SK-N-SH treated with all-trans-retinoic acid at 6 μM for 48 hours (cell line): ENCODE measurements at regions not wholly inside any gene's neighbourhood (a gene's known extent, or its start where the extent isn't known, plus 50 kb on each side); places are given as distances from the start of the nearest gene placed in this dataset.

Source experiments
- ATAC-seq: fragments of 200-7000 bp; cut with Tn5 transposase; 3 replicates; pipeline ENCODE4 v1.9.1; 2020; ENCODE audit warnings: mild to moderate bottlenecking, moderate library complexity
- ARNTL ChIP-seq: fragments of 450-650 bp; formaldehyde crosslinking; IDR thresholded peaks from 2 replicates; pipeline ENCODE4 v1.5.0; 2020; ENCODE audit warnings: low read depth, mild to moderate bottlenecking, moderate library complexity, borderline replicate concordance
- CSDC2 ChIP-seq: fragments of 250-450 bp; sonication (Bioruptor Pico); IDR thresholded peaks from 2 replicates; pipeline ENCODE4 v1.5.0; 2020; ENCODE audit warnings: mild to moderate bottlenecking, moderate library complexity
- ESRRG ChIP-seq: fragments of 250-450 bp; sonication (Bioruptor Pico); IDR thresholded peaks from 2 replicates; pipeline ENCODE4 v1.6.1; 2021; ENCODE audit warnings: mild to moderate bottlenecking
- GLIS3 ChIP-seq: fragments of 250-450 bp; sonication (Bioruptor Pico); IDR thresholded peaks from 2 replicates; pipeline ENCODE4 v1.5.0; 2020; ENCODE audit warnings: mild to moderate bottlenecking, moderate library complexity
- ISL1 ChIP-seq: fragments of 250-450 bp; sonication (Bioruptor Pico); IDR thresholded peaks from 2 replicates; pipeline ENCODE4 v2.1.2; 2022; ENCODE audit warnings: mild to moderate bottlenecking, moderate library complexity
- OSR1 ChIP-seq: fragments of 250-450 bp; sonication (Bioruptor Pico); IDR thresholded peaks from 2 replicates; pipeline ENCODE4 v1.8.0; 2022; ENCODE audit warnings: moderate library complexity, mild to moderate bottlenecking, inconsistent platforms
- PPARA ChIP-seq: fragments of 250-450 bp; sonication (Bioruptor Pico); IDR thresholded peaks from 2 replicates; pipeline ENCODE4 v1.5.0; 2020; ENCODE audit warnings: mild to moderate bottlenecking, borderline replicate concordance
- RARB ChIP-seq: fragments of 250-450 bp; sonication (Bioruptor Pico); IDR thresholded peaks from 2 replicates; pipeline ENCODE4 v1.8.0; 2021; ENCODE audit warnings: mild to moderate bottlenecking, moderate library complexity
- SNAI2 ChIP-seq: fragments of 250-450 bp; sonication (Bioruptor Pico); IDR thresholded peaks from 2 replicates; pipeline ENCODE4 v1.5.0; 2020; ENCODE audit warnings: mild to moderate bottlenecking, moderate library complexity
- TCF4 ChIP-seq: fragments of 250-450 bp; sonication (Bioruptor Pico); IDR thresholded peaks from 2 replicates; pipeline ENCODE4 v1.8.0; 2021; ENCODE audit warnings: mild to moderate bottlenecking, moderate library complexity, borderline replicate concordance
- TOX ChIP-seq: fragments of 250-450 bp; sonication (Bioruptor Pico); IDR thresholded peaks from 2 replicates; pipeline ENCODE4 v1.8.0; 2021; ENCODE audit warnings: mild to moderate bottlenecking, moderate library complexity, borderline replicate concordance
- ZC3H10 ChIP-seq: fragments of 250-450 bp; sonication (Bioruptor Pico); IDR thresholded peaks from 2 replicates; pipeline ENCODE4 v1.5.1; 2021; ENCODE audit warnings: mild to moderate bottlenecking, moderate library complexity
- ZFP3 ChIP-seq: fragments of 250-450 bp; sonication (Bioruptor Pico); IDR thresholded peaks from 2 replicates; pipeline ENCODE4 v1.5.0; 2020; ENCODE audit warnings: mild to moderate bottlenecking, moderate library complexity
- ZFP30 ChIP-seq: fragments of 450-650 bp; formaldehyde crosslinking; IDR thresholded peaks from 2 replicates; pipeline ENCODE4 v1.5.0; 2022; ENCODE audit warnings: mild to moderate bottlenecking, moderate library complexity
- ZNF565 ChIP-seq: fragments of 450-650 bp; formaldehyde crosslinking; conservative IDR thresholded peaks from 2 replicates; pipeline ENCODE4 v1.5.0; 2020; ENCODE audit warnings: low read depth, mild to moderate bottlenecking, moderate library complexity
- ZNF8 ChIP-seq: fragments of 450-650 bp; formaldehyde crosslinking; IDR thresholded peaks from 2 replicates; pipeline ENCODE4 v1.5.0; 2020; ENCODE audit warnings: mild to moderate bottlenecking, moderate library complexity
- TF ChIP-seq, protein P1 (sequence below): fragments of 250-450 bp; sonication (Bioruptor Pico); IDR thresholded peaks from 2 replicates; pipeline ENCODE4 v1.5.1; 2021; ENCODE audit warnings: mild to moderate bottlenecking, moderate library complexity
- TF ChIP-seq, protein P2 (sequence below): fragments of 250-450 bp; sonication (Bioruptor Pico); IDR thresholded peaks from 2 replicates; pipeline ENCODE4 v1.5.1; 2020; ENCODE audit warnings: low read depth, mild to moderate bottlenecking, moderate library complexity
- TF ChIP-seq, protein P3 (sequence below): fragments of 250-450 bp; sonication (Bioruptor Pico); IDR thresholded peaks from 2 replicates; pipeline ENCODE4 v1.5.0; 2020; ENCODE audit warnings: mild to moderate bottlenecking, moderate library complexity

DNA sequence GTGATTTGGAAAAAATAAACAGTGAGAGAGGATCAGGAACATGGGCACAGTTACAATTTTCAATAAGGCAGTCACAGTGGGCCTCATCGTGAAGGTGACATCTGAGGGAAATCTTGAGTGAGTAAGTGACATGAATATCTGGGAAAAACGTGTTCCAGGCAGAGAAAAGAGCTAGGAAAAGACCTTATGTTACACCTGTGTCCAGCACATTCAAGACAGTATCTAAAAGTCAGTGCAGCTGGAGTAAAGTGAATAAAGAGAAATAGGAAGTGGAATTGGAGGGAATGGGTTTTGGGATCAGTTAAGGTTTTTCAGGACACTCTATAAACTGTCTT, 827.5 kb upstream of the FAT3 start (continued):
- TF ChIP-seq CSDC2 (CRISPR knock-in tag) (no peak), GLIS3 (CRISPR knock-in tag) (no peak), ISL1 (CRISPR knock-in tag) (no peak), PPARA (CRISPR knock-in tag) (no peak), RARB (CRISPR knock-in tag) (no peak), SNAI2 (CRISPR knock-in tag) (no peak)
- TF ChIP-seq, protein P1, sequence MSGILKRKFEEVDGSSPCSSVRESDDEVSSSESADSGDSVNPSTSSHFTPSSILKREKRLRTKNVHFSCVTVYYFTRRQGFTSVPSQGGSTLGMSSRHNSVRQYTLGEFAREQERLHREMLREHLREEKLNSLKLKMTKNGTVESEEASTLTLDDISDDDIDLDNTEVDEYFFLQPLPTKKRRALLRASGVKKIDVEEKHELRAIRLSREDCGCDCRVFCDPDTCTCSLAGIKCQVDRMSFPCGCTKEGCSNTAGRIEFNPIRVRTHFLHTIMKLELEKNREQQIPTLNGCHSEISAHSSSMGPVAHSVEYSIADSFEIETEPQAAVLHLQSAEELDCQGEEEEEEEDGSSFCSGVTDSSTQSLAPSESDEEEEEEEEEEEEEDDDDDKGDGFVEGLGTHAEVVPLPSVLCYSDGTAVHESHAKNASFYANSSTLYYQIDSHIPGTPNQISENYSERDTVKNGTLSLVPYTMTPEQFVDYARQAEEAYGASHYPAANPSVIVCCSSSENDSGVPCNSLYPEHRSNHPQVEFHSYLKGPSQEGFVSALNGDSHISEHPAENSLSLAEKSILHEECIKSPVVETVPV: no peak
- TF ChIP-seq, protein P2, sequence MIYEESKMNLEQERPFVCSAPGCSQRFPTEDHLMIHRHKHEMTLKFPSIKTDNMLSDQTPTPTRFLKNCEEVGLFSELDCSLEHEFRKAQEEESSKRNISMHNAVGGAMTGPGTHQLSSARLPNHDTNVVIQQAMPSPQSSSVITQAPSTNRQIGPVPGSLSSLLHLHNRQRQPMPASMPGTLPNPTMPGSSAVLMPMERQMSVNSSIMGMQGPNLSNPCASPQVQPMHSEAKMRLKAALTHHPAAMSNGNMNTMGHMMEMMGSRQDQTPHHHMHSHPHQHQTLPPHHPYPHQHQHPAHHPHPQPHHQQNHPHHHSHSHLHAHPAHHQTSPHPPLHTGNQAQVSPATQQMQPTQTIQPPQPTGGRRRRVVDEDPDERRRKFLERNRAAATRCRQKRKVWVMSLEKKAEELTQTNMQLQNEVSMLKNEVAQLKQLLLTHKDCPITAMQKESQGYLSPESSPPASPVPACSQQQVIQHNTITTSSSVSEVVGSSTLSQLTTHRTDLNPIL: no peak

DNA sequence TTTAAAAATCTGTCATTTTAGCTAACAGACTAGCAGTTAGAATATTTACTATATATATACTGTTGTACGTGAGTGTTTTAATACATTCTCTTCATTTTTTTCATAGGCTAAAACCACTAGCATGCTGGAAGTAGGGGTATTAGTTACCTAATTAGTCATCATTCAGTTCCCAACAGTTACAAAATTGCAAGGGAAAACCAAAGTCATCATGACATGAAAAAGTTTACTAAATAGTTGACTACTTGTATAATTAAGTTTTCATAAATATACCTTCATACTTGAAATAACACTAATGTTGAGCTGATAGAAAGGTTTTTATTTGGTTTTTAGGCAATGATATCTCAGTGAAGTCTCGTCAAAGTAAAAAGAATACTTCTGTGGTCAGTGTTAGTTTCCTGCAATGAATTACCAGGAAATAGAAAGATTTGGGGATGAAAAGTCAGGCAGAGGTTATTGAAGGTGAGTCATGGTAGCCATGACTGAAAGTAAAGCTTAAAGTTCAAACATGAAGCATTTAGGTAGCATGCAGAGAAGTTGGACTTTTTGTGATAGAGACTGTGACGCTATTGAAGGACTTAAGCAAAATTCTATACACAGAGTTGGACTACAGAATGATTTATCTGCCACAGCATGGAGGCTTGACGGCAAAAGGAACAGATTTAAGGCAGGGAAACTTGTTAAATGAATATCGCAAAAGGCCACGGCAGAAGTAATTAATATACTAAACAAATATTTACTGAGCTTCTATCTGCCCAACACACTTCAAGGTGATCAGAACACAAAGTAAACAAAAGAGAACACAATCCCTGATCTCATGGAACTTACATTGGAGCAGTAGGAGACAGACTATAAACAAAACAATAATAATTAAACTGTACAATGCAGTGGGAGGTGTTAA, 828.1 kb upstream of the FAT3 start:
- TF ChIP-seq ZNF565 (CRISPR knock-in tag) (no peak), TOX (no peak), OSR1 (CRISPR knock-in tag) (no peak), ZFP3 (CRISPR knock-in tag) (no peak), TCF4 (no peak), ZC3H10 (CRISPR knock-in tag) (no peak), GLIS3 (CRISPR knock-in tag) (no peak), SNAI2 (CRISPR knock-in tag) (no peak), ARNTL (CRISPR knock-in tag) (no peak), ZFP30 (CRISPR knock-in tag) (no peak), ZNF8 (CRISPR knock-in tag) (no peak), ESRRG (CRISPR knock-in tag) (no peak), PPARA (CRISPR knock-in tag) (no peak)
- TF ChIP-seq, protein P2: no peak
- TF ChIP-seq, protein P3, sequence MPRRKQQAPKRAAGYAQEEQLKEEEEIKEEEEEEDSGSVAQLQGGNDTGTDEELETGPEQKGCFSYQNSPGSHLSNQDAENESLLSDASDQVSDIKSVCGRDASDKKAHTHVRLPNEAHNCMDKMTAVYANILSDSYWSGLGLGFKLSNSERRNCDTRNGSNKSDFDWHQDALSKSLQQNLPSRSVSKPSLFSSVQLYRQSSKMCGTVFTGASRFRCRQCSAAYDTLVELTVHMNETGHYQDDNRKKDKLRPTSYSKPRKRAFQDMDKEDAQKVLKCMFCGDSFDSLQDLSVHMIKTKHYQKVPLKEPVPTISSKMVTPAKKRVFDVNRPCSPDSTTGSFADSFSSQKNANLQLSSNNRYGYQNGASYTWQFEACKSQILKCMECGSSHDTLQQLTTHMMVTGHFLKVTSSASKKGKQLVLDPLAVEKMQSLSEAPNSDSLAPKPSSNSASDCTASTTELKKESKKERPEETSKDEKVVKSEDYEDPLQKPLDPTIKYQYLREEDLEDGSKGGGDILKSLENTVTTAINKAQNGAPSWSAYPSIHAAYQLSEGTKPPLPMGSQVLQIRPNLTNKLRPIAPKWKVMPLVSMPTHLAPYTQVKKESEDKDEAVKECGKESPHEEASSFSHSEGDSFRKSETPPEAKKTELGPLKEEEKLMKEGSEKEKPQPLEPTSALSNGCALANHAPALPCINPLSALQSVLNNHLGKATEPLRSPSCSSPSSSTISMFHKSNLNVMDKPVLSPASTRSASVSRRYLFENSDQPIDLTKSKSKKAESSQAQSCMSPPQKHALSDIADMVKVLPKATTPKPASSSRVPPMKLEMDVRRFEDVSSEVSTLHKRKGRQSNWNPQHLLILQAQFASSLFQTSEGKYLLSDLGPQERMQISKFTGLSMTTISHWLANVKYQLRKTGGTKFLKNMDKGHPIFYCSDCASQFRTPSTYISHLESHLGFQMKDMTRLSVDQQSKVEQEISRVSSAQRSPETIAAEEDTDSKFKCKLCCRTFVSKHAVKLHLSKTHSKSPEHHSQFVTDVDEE (CRISPR knock-in tag): no peak
- ATAC-seq: no peak

DNA sequence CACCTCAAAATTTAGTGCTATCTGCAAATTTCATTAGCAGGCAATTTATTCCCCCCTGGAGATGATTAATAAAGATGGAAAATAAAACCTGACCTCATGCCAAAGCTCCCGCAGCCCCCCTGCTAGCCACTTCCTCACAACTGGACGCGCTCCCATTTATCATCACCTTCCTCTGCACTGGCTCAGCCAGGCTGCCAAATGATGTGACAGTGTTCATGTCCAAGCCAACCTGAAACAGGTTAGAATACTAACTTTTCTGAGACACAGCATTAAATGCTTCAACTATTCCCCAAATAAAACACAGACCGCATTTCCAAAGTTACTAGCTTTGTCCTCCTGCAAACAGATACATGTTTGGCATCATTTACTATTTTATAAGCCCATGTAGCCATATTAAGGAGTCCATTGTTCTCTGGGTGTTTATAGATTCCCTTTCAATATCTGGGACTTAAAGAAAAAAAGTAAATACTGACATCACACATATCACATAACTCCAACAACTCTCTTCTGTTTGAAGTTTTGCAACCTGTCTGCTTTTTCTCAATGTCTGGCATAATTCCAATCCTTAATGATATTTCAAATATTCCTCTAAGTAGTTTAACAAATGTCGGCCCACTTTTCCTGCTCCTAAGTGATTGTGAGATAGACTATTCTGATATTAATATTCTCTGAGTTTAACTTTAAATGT, 829.7 kb upstream of the FAT3 start:
- TF ChIP-seq TCF4: 0 out of 2 replicates have a peak, but pooled peaks have one; percentile 20
- no peak for TF ChIP-seq RARB (CRISPR knock-in tag)
- peak; percentile 78 for TF ChIP-seq ISL1 (CRISPR knock-in tag)
- ATAC-seq: no peak

DNA sequence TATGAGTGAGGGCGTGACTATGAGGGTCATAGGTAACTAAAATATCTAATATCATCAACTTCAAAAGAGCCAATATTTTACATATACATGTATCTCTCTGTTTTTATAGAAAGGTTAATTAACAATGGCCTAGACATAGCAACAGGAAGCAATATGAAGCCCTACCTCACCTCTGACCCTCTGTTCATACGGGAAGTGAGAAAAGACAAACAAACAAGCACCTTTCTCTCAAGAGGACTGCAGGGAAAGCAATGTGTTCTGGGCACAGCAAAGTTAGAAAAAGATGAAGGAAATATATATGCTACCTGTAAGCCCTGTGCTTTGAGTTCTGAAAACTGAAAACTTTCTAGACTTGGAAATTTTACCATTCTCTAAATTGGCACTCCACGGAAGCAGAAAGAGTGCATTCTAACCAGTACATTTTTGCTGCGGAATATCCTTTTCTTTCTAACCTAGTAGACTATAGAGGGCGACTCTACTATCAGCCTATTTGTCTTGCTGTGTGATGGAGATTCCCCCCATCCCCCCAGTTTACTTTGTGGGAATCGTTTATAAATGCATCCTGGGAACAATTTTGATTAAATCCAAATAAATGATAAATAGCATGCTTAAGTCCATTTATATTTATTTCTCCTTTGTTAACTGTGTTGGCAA, 830.4 kb upstream of the FAT3 start:
- ATAC-seq: no peak
- TF ChIP-seq ISL1 (CRISPR knock-in tag) (peak; percentile 45; the same call in 1 of the 2 replicates), TOX (no peak)
